ENCODE measurements at regions not wholly inside any gene's neighbourhood (a gene's known extent, or its start where the extent isn't known, plus 50 kb on each side); places are given as distances from the start of the nearest gene placed in this dataset.

DNA sequence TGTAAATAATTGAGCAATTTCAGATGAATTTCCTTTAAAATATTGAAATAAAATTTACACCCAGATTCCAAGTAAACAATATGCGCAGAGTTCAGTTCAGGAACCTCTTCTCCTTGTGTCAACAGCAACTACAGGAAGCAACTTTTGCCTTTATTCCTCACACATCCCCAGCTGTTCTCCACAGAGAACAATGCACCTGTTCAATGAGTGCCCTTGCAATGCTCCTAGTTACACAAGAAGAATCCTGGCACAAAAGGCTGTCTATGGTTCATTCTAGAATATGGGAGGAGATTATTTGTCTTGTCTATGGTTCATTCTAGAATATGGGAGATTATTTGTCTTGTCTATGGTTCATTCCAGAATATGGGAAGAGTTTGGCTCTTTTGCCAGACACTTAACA is 454.9 kb downstream of the BTBD3 start:
- Histone ChIP-seq H3K4me2 (ENCODE audit: low read length) (no peak overlapping the region), H4K20me1 (ENCODE audit: control insufficient read depth, insufficient read depth, low read depth, low read length) (no peaks in the 10 kb centered on the region), H3K9me3 (ENCODE audit: control insufficient read depth, insufficient read depth, low read length) (no peaks in the 10 kb centered on the region), H3K4me1 (ENCODE audit: control insufficient read depth, low read length) (no peaks in the 10 kb centered on the region), H3K27ac (ENCODE audit: low read depth, low read length) (no peak overlapping the region), H3K27me3 (ENCODE audit: control insufficient read depth, low read length) (no peaks in the 10 kb centered on the region), H3K9me2 (replicated peaks; ENCODE audit: control insufficient read depth, low read length) (no peaks in the 10 kb centered on the region), H3K36me3 (ENCODE audit: control insufficient read depth, low read length) (no peaks in the 10 kb centered on the region), H3F3A (ENCODE audit: control insufficient read depth, insufficient read depth) (no peaks in the 10 kb centered on the region), H3K4me3 (ENCODE audit: low read length) (no peak overlapping the region), H3K79me2 (ENCODE audit: control insufficient read depth, low read length) (no peaks in the 10 kb centered on the region)
- TF ChIP-seq, protein P1, sequence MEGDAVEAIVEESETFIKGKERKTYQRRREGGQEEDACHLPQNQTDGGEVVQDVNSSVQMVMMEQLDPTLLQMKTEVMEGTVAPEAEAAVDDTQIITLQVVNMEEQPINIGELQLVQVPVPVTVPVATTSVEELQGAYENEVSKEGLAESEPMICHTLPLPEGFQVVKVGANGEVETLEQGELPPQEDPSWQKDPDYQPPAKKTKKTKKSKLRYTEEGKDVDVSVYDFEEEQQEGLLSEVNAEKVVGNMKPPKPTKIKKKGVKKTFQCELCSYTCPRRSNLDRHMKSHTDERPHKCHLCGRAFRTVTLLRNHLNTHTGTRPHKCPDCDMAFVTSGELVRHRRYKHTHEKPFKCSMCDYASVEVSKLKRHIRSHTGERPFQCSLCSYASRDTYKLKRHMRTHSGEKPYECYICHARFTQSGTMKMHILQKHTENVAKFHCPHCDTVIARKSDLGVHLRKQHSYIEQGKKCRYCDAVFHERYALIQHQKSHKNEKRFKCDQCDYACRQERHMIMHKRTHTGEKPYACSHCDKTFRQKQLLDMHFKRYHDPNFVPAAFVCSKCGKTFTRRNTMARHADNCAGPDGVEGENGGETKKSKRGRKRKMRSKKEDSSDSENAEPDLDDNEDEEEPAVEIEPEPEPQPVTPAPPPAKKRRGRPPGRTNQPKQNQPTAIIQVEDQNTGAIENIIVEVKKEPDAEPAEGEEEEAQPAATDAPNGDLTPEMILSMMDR (IDR thresholded peaks at IDR 0.05; ENCODE audit: low read depth, low read length, poor library complexity, severe bottlenecking): no peak
- no peak for TF ChIP-seq EZH2phosphoT487 (IDR thresholded peaks at IDR 0.05; ENCODE audit: borderline replicate concordance, low read length)

DNA sequence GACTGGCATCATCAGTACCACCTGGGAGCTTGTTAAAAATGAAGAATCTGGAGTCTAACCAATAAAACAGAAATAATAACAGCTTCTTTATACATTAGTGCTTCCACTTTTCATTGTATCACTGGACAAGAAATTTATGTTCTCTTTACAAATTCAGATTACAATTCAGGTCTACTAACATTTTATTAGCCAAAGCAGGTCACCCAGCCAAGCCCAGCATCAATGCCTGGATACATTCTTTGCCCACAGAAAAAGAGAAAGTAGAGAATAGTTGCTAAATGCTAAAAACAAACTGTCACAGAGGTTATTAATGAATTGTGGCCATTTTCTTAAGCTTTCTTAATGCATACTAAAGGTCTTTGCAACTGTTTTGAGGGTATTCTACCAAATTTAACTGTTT is 458.3 kb downstream of the BTBD3 start:
- no peak overlapping the region for H3K4me2 ChIP-seq (ENCODE audit: low read length)
- H3K36me3 ChIP-seq (ENCODE audit: control insufficient read depth, low read length): no peaks in the 10 kb centered on the region
- H3F3A ChIP-seq (ENCODE audit: control insufficient read depth, insufficient read depth): no peaks in the 10 kb centered on the region
- H3K4me1 ChIP-seq (ENCODE audit: control insufficient read depth, low read length): no peaks in the 10 kb centered on the region
- TF ChIP-seq, protein P1 (IDR thresholded peaks at IDR 0.05; ENCODE audit: low read depth, low read length, poor library complexity, severe bottlenecking): no peak
- TF ChIP-seq EZH2phosphoT487 (IDR thresholded peaks at IDR 0.05; ENCODE audit: borderline replicate concordance, low read length): no peak
- no peaks in the 10 kb centered on the region for H3K27me3 ChIP-seq (ENCODE audit: control insufficient read depth, low read length)
- no peaks in the 10 kb centered on the region for H3K9me3 ChIP-seq (ENCODE audit: control insufficient read depth, insufficient read depth, low read length)
- no peaks in the 10 kb centered on the region for H3K79me2 ChIP-seq (ENCODE audit: control insufficient read depth, low read length)
- no peak overlapping the region for H3K4me3 ChIP-seq (ENCODE audit: low read length)
- H4K20me1 ChIP-seq (ENCODE audit: control insufficient read depth, insufficient read depth, low read depth, low read length): no peaks in the 10 kb centered on the region
- H3K9me2 ChIP-seq (replicated peaks; ENCODE audit: control insufficient read depth, low read length): no peaks in the 10 kb centered on the region
- H3K27ac ChIP-seq (ENCODE audit: low read depth, low read length): no peak overlapping the region

DNA sequence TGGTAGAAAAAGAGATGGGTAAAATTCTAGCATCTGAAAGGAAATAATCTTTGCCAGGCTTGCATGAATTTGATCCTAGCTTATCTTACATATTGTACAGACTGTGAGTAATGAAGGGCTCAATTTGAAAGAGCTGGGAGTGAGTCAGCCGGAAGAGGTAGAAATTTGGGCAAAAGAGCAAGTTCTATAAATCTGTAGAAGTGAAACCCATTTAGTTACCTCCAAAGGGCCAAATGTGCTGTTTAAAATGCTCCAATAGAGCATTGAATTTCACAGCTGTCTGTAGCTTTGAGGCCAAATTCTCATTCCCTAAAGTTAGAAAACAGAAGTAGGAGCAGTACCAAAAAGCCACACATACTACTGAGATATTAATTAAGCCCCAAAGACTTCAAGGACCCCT is 466.1 kb downstream of the BTBD3 start:
- Histone ChIP-seq H3K9me2 (replicated peaks; ENCODE audit: control insufficient read depth, low read length) (no peaks in the 10 kb centered on the region), H3K36me3 (ENCODE audit: control insufficient read depth, low read length) (no peaks in the 10 kb centered on the region), H3K4me1 (ENCODE audit: control insufficient read depth, low read length) (no peaks in the 10 kb centered on the region), H3K4me2 (ENCODE audit: low read length) (no peak overlapping the region), H3K27me3 (ENCODE audit: control insufficient read depth, low read length) (no peaks in the 10 kb centered on the region), H4K20me1 (ENCODE audit: control insufficient read depth, insufficient read depth, low read depth, low read length) (no peaks in the 10 kb centered on the region), H3K4me3 (ENCODE audit: low read length) (no peak overlapping the region), H3K9me3 (ENCODE audit: control insufficient read depth, insufficient read depth, low read length) (no peaks in the 10 kb centered on the region), H3K79me2 (ENCODE audit: control insufficient read depth, low read length) (no peaks in the 10 kb centered on the region), H3F3A (ENCODE audit: control insufficient read depth, insufficient read depth) (no peaks in the 10 kb centered on the region), H3K27ac (ENCODE audit: low read depth, low read length) (no peak overlapping the region)
- TF ChIP-seq, protein P1 (IDR thresholded peaks at IDR 0.05; ENCODE audit: low read depth, low read length, poor library complexity, severe bottlenecking): no peak
- no peak for TF ChIP-seq EZH2phosphoT487 (IDR thresholded peaks at IDR 0.05; ENCODE audit: borderline replicate concordance, low read length)

DNA sequence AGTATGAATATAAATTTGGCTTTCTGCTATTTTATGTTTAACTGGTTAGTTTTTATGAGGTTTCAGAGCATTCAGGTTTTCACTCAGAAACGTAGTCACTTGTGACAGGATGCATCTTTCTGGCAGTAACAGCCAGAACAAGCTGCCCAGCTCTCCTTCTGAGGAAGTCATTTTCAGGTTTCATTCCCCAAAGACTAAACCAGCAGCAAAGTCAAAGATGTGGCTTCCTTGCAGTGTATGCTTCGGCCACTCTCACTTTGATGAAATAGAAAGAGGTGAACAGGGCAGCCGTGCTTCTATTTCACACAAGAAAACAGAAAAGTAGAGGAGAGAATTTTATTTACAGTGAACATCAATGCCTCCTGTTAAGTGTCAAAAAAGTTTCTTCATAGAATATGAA is 469.1 kb downstream of the BTBD3 start:
- TF ChIP-seq EZH2phosphoT487 (IDR thresholded peaks at IDR 0.05; ENCODE audit: borderline replicate concordance, low read length): no peak
- TF ChIP-seq, protein P1 (IDR thresholded peaks at IDR 0.05; ENCODE audit: low read depth, low read length, poor library complexity, severe bottlenecking): no peak
- H3K4me1 ChIP-seq (ENCODE audit: control insufficient read depth, low read length): no peaks in the 10 kb centered on the region
- no peak overlapping the region for H3K27ac ChIP-seq (ENCODE audit: low read depth, low read length)
- H3K9me3 ChIP-seq (ENCODE audit: control insufficient read depth, insufficient read depth, low read length): no peaks in the 10 kb centered on the region
- H3K4me3 ChIP-seq (ENCODE audit: low read length): no peak overlapping the region
- H3K9me2 ChIP-seq (replicated peaks; ENCODE audit: control insufficient read depth, low read length): no peaks in the 10 kb centered on the region
- H3K27me3 ChIP-seq (ENCODE audit: control insufficient read depth, low read length): no peaks in the 10 kb centered on the region
- H4K20me1 ChIP-seq (ENCODE audit: control insufficient read depth, insufficient read depth, low read depth, low read length): no peaks in the 10 kb centered on the region
- no peaks in the 10 kb centered on the region for H3K79me2 ChIP-seq (ENCODE audit: control insufficient read depth, low read length)
- no peaks in the 10 kb centered on the region for H3K36me3 ChIP-seq (ENCODE audit: control insufficient read depth, low read length)
- no peaks in the 10 kb centered on the region for H3F3A ChIP-seq (ENCODE audit: control insufficient read depth, insufficient read depth)
- H3K4me2 ChIP-seq (ENCODE audit: low read length): no peak overlapping the region

Measured in DOHH2 (cell line).